Neural crest cell (in vitro differentiated cells): ENCODE measurements at regions not wholly inside any gene's neighbourhood (a gene's known extent, or its start where the extent isn't known, plus 50 kb on each side); places are given as distances from the start of the nearest gene placed in this dataset.

Source experiments
- DNase-seq: peaks from one replicate; pipeline ENCODE4 v3.0.0; 2021; ENCODE audit warnings: low read depth, mixed read lengths, low spot score
- H3K27ac Mint-ChIP-seq: one replicate; pipeline ENCODE4 v1.8.0; 2021; ENCODE audit warnings: mild to moderate bottlenecking, mixed read lengths; ENCODE audit not compliant: unreplicated experiment
- H3K27me3 Mint-ChIP-seq: 2 replicates; pipeline ENCODE4 v1.8.0; 2021; ENCODE audit warnings: low read depth, mild to moderate bottlenecking, mixed read lengths
- H3K36me3 Mint-ChIP-seq: 2 replicates; pipeline ENCODE4 v1.8.0; 2021; ENCODE audit warnings: low read depth, mild to moderate bottlenecking, mixed read lengths
- H3K4me1 Mint-ChIP-seq: 2 replicates; pipeline ENCODE4 v1.8.0; 2021; ENCODE audit warnings: mixed read lengths
- H3K4me3 Mint-ChIP-seq: one replicate; pipeline ENCODE4 v1.8.0; 2021; ENCODE audit warnings: mild to moderate bottlenecking, mixed read lengths
- H3K9me3 Mint-ChIP-seq: 2 replicates; pipeline ENCODE4 v1.8.0; 2021; ENCODE audit warnings: mixed read lengths
- TF ChIP-seq, protein P1 (sequence below): fragments of 200-600 bp; sonication (generic); conservative IDR thresholded peaks from 2 replicates; pipeline ENCODE4 v1.5.0; 2021; ENCODE audit warnings: antibody characterized with exemption, mild to moderate bottlenecking

DNA sequence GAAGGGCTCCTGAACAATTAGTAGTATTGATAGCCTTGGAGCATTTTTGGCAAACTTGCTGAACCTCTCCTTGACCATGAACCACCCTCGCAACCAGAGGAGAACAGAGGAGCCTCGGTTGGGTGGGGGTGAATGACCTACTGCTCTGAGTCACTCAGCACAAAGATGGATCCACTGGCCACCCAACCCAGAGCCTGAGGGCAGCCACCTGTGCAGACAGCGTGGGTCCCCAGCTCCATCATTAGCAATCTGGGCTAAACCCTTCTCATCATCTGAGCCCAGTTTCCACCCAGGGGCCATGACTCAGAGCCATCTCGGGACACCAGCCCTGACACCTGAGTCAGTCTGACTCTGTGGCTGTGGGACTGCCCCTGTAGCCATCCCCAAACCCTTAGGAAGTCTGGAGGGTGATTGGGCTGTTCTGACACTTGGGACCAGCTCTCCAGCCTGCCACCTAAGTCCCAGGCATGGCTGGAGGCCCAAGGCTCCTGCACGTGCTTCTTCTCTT, 171.8 kb upstream of the GPR26 start:
- TF ChIP-seq, protein P1, sequence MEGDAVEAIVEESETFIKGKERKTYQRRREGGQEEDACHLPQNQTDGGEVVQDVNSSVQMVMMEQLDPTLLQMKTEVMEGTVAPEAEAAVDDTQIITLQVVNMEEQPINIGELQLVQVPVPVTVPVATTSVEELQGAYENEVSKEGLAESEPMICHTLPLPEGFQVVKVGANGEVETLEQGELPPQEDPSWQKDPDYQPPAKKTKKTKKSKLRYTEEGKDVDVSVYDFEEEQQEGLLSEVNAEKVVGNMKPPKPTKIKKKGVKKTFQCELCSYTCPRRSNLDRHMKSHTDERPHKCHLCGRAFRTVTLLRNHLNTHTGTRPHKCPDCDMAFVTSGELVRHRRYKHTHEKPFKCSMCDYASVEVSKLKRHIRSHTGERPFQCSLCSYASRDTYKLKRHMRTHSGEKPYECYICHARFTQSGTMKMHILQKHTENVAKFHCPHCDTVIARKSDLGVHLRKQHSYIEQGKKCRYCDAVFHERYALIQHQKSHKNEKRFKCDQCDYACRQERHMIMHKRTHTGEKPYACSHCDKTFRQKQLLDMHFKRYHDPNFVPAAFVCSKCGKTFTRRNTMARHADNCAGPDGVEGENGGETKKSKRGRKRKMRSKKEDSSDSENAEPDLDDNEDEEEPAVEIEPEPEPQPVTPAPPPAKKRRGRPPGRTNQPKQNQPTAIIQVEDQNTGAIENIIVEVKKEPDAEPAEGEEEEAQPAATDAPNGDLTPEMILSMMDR, result no peak
- H3K27ac Mint-ChIP-seq, result no peak overlapping the region
- no peaks in the 10 kb centered on the region for H3K4me1 Mint-ChIP-seq
- no peak for DNase-seq
- H3K4me3 Mint-ChIP-seq, result no peak overlapping the region
- H3K9me3 Mint-ChIP-seq, result no peaks in the 10 kb centered on the region
- H3K27me3 Mint-ChIP-seq, result peaks cover 7% of the 10 kb centered on the region
- H3K36me3 Mint-ChIP-seq, result no peaks in the 10 kb centered on the region

DNA sequence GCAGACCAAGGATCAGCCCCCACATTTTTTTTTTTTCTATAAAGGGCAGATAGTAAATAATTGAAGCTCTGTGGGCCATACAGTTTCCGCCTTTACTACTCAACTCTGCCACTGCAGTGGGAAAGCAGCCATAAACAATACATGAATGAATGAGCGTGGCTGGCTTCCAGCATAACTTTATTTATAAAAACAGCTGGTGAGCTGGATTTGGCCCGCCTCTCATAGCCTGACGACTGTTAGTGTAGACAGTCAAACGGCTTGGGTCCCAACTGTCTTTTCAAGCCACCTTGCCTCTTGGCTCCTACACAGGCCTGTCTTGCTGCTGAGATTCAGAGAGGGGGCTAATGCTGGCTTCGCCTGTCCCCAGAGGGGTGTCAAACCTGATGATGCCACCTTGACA, 169.8 kb upstream of the GPR26 start:
- Mint-ChIP-seq H3K9me3 (no peaks in the 10 kb centered on the region), H3K27ac (no peak overlapping the region), H3K27me3 (peaks cover 5% of the 10 kb centered on the region), H3K4me3 (no peak overlapping the region), H3K4me1 (no peaks in the 10 kb centered on the region), H3K36me3 (no peaks in the 10 kb centered on the region)
- TF ChIP-seq, protein P1, result no peak
- no peak for DNase-seq

- no peak overlapping the region for H3K4me3 Mint-ChIP-seq
- H3K9me3 Mint-ChIP-seq, result no peaks in the 10 kb centered on the region
- H3K27me3 Mint-ChIP-seq, result peaks cover under 1% of the 10 kb centered on the region
- H3K4me1 Mint-ChIP-seq, result no peaks in the 10 kb centered on the region
- H3K27ac Mint-ChIP-seq, result no peak overlapping the region
- no peak for DNase-seq
- H3K36me3 Mint-ChIP-seq, result no peaks in the 10 kb centered on the region
- TF ChIP-seq, protein P1, result no peak
These were observed 169.0 kb upstream of the GPR26 start for GRCh38 chr10:123496996-123497660.

GRCh38 chr10:123500110-123500509, 166.0 kb upstream of the GPR26 start:
- TF ChIP-seq, protein P1, result no peak
- H3K27me3 Mint-ChIP-seq, result no peaks in the 10 kb centered on the region
- no peaks in the 10 kb centered on the region for H3K4me1 Mint-ChIP-seq
- no peak overlapping the region for H3K4me3 Mint-ChIP-seq
- DNase-seq, result no peak
- no peak overlapping the region for H3K27ac Mint-ChIP-seq
- no peaks in the 10 kb centered on the region for H3K36me3 Mint-ChIP-seq
- H3K9me3 Mint-ChIP-seq, result no peaks in the 10 kb centered on the region

- Mint-ChIP-seq H3K27ac (no peak overlapping the region), H3K4me1 (no peaks in the 10 kb centered on the region), H3K27me3 (no peaks in the 10 kb centered on the region), H3K9me3 (no peaks in the 10 kb centered on the region), H3K4me3 (no peak overlapping the region), H3K36me3 (no peaks in the 10 kb centered on the region)
- TF ChIP-seq, protein P1, result no peak
- no peak for DNase-seq
These were observed 165.0 kb upstream of the GPR26 start for GRCh38 chr10:123501148-123501547.
